ENCODE measurements at regions not wholly inside any gene's neighbourhood (a gene's known extent, or its start where the extent isn't known, plus 50 kb on each side); places are given as distances from the start of the nearest gene placed in this dataset.

- TF ChIP-seq ZFP3 (CRISPR knock-in tag; IDR thresholded peaks at IDR 0.05) (no peak), ZNF565 (CRISPR knock-in tag; conservative IDR thresholded peaks at IDR 0.05; ENCODE audit: low read depth) (no peak), RARB (CRISPR knock-in tag; IDR thresholded peaks at IDR 0.05) (no peak), PPARA (CRISPR knock-in tag; IDR thresholded peaks at IDR 0.05; ENCODE audit: borderline replicate concordance) (no peak), SNAI2 (CRISPR knock-in tag; IDR thresholded peaks at IDR 0.05) (no peak), CREB5 (CRISPR knock-in tag; IDR thresholded peaks at IDR 0.05; ENCODE audit: low read depth) (no peak), GLIS3 (CRISPR knock-in tag; IDR thresholded peaks at IDR 0.05) (no peak), CSDC2 (CRISPR knock-in tag; IDR thresholded peaks at IDR 0.05) (no peak), ZFP30 (CRISPR knock-in tag; IDR thresholded peaks at IDR 0.05) (no peak), ISL1 (CRISPR knock-in tag; IDR thresholded peaks at IDR 0.05) (no peak)
- TF ChIP-seq, protein P1, sequence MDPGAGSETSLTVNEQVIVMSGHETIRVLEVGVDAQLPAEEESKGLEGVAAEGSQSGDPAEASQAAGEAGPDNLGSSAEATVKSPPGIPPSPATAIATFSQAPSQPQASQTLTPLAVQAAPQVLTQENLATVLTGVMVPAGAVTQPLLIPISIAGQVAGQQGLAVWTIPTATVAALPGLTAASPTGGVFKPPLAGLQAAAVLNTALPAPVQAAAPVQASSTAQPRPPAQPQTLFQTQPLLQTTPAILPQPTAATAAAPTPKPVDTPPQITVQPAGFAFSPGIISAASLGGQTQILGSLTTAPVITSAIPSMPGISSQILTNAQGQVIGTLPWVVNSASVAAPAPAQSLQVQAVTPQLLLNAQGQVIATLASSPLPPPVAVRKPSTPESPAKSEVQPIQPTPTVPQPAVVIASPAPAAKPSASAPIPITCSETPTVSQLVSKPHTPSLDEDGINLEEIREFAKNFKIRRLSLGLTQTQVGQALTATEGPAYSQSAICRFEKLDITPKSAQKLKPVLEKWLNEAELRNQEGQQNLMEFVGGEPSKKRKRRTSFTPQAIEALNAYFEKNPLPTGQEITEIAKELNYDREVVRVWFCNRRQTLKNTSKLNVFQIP (CRISPR knock-in tag; IDR thresholded peaks at IDR 0.05; ENCODE audit: borderline replicate concordance, low read depth): no peak
- TF ChIP-seq, protein P2, sequence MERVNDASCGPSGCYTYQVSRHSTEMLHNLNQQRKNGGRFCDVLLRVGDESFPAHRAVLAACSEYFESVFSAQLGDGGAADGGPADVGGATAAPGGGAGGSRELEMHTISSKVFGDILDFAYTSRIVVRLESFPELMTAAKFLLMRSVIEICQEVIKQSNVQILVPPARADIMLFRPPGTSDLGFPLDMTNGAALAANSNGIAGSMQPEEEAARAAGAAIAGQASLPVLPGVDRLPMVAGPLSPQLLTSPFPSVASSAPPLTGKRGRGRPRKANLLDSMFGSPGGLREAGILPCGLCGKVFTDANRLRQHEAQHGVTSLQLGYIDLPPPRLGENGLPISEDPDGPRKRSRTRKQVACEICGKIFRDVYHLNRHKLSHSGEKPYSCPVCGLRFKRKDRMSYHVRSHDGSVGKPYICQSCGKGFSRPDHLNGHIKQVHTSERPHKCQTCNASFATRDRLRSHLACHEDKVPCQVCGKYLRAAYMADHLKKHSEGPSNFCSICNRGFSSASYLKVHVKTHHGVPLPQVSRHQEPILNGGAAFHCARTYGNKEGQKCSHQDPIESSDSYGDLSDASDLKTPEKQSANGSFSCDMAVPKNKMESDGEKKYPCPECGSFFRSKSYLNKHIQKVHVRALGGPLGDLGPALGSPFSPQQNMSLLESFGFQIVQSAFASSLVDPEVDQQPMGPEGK (CRISPR knock-in tag; IDR thresholded peaks at IDR 0.05; ENCODE audit: borderline replicate concordance): no peak
Observed at GRCh38 chr3:82807781-82808180, 1046.3 kb upstream of the GBE1 start.
